Gastroesophageal sphincter (tissue), 3 donors: ENCODE measurements at regions not wholly inside any gene's neighbourhood (a gene's known extent, or its start where the extent isn't known, plus 50 kb on each side); places are given as distances from the start of the nearest gene placed in this dataset.

Experiments
- EP300 ChIP-seq: sonication (generic); formaldehyde crosslinking; IDR thresholded peaks from one replicate; pipeline ENCODE4 v1.6.1; 2017; ENCODE audit warnings: antibody characterized with exemption, mild to moderate bottlenecking
- POLR2A ChIP-seq, 2 donors: fragments of 450-650 bp; IDR thresholded peaks; one replicate each; pipeline ENCODE4 v1.6.1; 2017; ENCODE audit warnings: antibody characterized with exemption in 2 of 2, mild to moderate bottlenecking in 2 of 2, moderate library complexity in 1 of 2
- POLR2AphosphoS5 ChIP-seq: sonication (generic); formaldehyde crosslinking; IDR thresholded peaks from one replicate; pipeline ENCODE4 v1.6.1; 2017; ENCODE audit warnings: antibody characterized with exemption
- TF ChIP-seq, protein P1 (sequence below), 4 experiments: fragments of 200-600 bp in 2 of 4; fragments of 450-650 bp in 2 of 4; sonication (generic) in 1 of 4; IDR thresholded peaks; one replicate each; pipeline ENCODE4 v1.5.1; 2017 to 2019; ENCODE audit warnings: antibody characterized with exemption in 4 of 4, mild to moderate bottlenecking in 2 of 4, moderate library complexity in 2 of 4

- TF ChIP-seq, protein P1, sequence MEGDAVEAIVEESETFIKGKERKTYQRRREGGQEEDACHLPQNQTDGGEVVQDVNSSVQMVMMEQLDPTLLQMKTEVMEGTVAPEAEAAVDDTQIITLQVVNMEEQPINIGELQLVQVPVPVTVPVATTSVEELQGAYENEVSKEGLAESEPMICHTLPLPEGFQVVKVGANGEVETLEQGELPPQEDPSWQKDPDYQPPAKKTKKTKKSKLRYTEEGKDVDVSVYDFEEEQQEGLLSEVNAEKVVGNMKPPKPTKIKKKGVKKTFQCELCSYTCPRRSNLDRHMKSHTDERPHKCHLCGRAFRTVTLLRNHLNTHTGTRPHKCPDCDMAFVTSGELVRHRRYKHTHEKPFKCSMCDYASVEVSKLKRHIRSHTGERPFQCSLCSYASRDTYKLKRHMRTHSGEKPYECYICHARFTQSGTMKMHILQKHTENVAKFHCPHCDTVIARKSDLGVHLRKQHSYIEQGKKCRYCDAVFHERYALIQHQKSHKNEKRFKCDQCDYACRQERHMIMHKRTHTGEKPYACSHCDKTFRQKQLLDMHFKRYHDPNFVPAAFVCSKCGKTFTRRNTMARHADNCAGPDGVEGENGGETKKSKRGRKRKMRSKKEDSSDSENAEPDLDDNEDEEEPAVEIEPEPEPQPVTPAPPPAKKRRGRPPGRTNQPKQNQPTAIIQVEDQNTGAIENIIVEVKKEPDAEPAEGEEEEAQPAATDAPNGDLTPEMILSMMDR (IDR thresholded peaks at IDR 0.05), result no peak
- TF ChIP-seq POLR2A (IDR thresholded peaks at IDR 0.05) (no peak), EP300 (no peak), POLR2AphosphoS5 (no peak)
Observed at GRCh38 chr6:14722704-14723103, 523.2 kb upstream of the JARID2 start.
